ENCODE measurements at regions not wholly inside any gene's neighbourhood (a gene's known extent, or its start where the extent isn't known, plus 50 kb on each side); places are given as distances from the start of the nearest gene placed in this dataset.
"Not testable (repeated sequence)": the region's sequence is repeated elsewhere in the genome, so short reads cannot be mapped to it uniquely, and the experiment has no call there.

DNA sequence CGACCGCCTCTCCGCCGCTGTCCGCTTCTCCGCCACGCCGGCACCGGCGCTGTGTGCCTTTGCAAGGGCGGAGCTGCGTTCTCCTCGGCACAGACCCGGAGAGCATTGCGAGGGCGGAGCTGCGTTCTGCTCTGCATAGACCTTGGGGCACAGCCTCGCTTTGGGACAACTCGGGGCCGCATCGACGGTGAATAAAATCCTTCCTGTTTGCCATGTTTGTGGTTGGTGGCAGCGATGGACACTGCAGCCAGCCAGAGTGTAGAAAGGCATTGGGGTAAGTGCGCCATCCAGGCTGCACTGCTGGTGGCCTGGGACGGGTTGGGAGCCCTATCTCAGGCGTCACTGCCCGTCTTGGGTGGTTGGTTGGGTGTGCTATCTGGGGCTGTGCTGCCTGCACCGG lies 1899.5 kb downstream of the FOXD4L5 start:
- TF ChIP-seq, protein P1, sequence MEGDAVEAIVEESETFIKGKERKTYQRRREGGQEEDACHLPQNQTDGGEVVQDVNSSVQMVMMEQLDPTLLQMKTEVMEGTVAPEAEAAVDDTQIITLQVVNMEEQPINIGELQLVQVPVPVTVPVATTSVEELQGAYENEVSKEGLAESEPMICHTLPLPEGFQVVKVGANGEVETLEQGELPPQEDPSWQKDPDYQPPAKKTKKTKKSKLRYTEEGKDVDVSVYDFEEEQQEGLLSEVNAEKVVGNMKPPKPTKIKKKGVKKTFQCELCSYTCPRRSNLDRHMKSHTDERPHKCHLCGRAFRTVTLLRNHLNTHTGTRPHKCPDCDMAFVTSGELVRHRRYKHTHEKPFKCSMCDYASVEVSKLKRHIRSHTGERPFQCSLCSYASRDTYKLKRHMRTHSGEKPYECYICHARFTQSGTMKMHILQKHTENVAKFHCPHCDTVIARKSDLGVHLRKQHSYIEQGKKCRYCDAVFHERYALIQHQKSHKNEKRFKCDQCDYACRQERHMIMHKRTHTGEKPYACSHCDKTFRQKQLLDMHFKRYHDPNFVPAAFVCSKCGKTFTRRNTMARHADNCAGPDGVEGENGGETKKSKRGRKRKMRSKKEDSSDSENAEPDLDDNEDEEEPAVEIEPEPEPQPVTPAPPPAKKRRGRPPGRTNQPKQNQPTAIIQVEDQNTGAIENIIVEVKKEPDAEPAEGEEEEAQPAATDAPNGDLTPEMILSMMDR (IDR thresholded peaks at IDR 0.05), result not testable (repeated sequence)
- TF ChIP-seq POLR2A (IDR thresholded peaks at IDR 0.05), result not testable (repeated sequence)
